ENCODE measurements at regions not wholly inside any gene's neighbourhood (a gene's known extent, or its start where the extent isn't known, plus 50 kb on each side); places are given as distances from the start of the nearest gene placed in this dataset.

GRCh38 chr10:90641731-90642130 lies 216.1 kb downstream of the HTR7 start:
- DNase-seq: no peak

- DNase-seq: no peak
Observed at GRCh38 chr10:90642136-90642535, 215.7 kb downstream of the HTR7 start.

GRCh38 chr10:90642650-90643049 lies 215.2 kb downstream of the HTR7 start:
- DNase-seq: no peak

- DNase-seq: no peak
Observed at GRCh38 chr10:90644165-90644564, 213.7 kb downstream of the HTR7 start.

- DNase-seq: no peak
Observed at GRCh38 chr10:90650858-90651257, 207.0 kb downstream of the HTR7 start.

GRCh38 chr10:90652519-90652918 lies 205.3 kb downstream of the HTR7 start:
- no peak for DNase-seq

- DNase-seq: no peak
Observed at GRCh38 chr10:90658791-90659190, 199.0 kb downstream of the HTR7 start.

- DNase-seq: no peak
Observed at GRCh38 chr10:90665905-90666662, 191.8 kb downstream of the HTR7 start.

- no peak for DNase-seq
Observed at GRCh38 chr10:90674461-90674860, 183.4 kb downstream of the HTR7 start.

GRCh38 chr10:90674928-90675327 lies 182.9 kb downstream of the HTR7 start:
- no peak for DNase-seq

- no peak for DNase-seq
Observed at GRCh38 chr10:90675621-90676020, 182.2 kb downstream of the HTR7 start.

All from CD4-positive, alpha-beta T cell treated with Interleukin-15 for 1 hour (primary cell).